GM12874 (cell line): ENCODE measurements at regions not wholly inside any gene's neighbourhood (a gene's known extent, or its start where the extent isn't known, plus 50 kb on each side); places are given as distances from the start of the nearest gene placed in this dataset.

Source experiments
- TF ChIP-seq, protein P1 (sequence below): IDR thresholded peaks from 2 replicates; pipeline ENCODE4 v1.5.1; 2011; ENCODE audit warnings: low read depth, mild to moderate bottlenecking, control low read depth, low read length, moderate library complexity; ENCODE audit not compliant: insufficient read depth

DNA sequence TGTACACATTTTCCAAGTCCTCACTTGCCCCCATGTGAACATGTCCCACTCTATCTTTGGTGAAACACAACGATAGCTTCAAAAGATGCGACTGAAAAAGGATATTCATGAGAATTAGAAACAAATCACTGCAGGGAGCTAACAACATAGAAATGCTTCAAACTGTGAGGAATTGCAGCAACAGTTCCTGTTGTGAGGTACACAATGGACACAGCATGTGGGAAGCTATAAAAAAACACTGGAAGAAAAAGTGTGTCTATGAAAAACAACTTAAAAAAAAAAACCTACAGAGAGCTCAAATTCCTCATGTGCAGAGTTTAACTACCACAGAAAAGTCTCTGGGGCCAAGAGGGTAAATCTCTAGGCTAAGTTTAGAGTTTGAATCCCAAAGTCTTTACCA, 51.6 kb upstream of the BLTP1 start:
- TF ChIP-seq, protein P1, sequence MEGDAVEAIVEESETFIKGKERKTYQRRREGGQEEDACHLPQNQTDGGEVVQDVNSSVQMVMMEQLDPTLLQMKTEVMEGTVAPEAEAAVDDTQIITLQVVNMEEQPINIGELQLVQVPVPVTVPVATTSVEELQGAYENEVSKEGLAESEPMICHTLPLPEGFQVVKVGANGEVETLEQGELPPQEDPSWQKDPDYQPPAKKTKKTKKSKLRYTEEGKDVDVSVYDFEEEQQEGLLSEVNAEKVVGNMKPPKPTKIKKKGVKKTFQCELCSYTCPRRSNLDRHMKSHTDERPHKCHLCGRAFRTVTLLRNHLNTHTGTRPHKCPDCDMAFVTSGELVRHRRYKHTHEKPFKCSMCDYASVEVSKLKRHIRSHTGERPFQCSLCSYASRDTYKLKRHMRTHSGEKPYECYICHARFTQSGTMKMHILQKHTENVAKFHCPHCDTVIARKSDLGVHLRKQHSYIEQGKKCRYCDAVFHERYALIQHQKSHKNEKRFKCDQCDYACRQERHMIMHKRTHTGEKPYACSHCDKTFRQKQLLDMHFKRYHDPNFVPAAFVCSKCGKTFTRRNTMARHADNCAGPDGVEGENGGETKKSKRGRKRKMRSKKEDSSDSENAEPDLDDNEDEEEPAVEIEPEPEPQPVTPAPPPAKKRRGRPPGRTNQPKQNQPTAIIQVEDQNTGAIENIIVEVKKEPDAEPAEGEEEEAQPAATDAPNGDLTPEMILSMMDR: no peak

DNA sequence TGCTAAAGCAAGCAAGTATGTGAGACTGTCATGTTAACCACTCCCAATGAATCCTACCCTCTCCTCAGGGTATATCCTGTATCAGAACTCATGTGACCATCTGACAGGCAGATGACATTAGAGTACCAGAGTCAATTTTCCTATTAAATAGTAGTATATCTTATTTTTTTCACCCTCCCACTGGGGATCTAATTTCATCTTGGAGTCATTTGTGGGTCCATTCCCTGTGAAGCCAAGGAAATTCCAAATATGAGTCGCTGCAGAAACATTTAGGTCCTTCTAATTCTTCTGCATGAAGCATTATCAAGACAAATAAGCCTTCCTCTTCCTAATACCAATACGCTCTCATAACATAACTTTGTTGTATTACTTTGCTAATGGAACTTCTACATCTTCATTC, 52.2 kb upstream of the BLTP1 start:
- TF ChIP-seq, protein P1: no peak

DNA sequence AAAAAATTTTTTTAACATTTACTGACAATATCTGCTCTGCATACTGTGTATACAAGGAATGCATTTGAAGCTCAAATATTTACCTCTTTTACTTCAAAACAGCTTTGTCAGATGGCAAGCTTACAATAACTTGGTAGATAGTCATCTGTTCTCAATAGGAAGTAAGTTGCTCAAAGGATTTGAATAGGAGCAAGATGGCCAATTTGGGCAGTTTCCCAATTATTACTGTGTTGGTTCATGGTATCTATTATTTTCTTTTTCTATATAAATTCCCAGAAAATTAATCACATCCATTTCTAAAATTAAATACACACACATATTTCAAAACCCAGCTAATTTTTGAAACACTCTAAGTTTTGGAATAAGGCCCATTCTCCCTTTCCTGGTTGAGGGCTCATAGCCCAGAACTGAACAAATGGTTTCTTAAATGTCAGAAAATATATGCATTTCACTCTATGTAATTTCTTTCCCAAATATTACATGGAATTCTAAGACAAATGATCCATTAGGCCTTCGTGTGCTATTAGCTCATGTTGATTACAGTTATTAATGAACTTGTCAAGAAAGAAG, 60.2 kb upstream of the BLTP1 start:
- TF ChIP-seq, protein P1: no peak

DNA sequence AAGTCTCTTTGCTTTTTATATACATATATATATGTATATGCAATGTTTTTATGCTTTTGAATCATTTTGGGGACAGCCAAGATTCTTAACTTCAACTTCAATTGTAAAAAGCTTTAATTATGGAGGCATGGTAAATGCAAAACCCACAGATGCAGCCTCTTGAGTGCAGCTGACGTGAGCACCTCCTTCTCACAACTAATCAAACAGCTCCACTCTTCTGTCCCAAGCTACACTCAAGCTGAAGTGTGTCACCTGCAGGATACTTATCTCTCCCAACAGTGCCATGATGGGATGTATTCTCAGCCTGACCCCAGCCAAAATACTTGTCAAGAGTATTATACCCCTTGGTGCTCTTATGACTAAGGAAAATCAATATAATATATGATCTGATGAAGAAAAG, 60.7 kb upstream of the BLTP1 start:
- TF ChIP-seq, protein P1: no peak

DNA sequence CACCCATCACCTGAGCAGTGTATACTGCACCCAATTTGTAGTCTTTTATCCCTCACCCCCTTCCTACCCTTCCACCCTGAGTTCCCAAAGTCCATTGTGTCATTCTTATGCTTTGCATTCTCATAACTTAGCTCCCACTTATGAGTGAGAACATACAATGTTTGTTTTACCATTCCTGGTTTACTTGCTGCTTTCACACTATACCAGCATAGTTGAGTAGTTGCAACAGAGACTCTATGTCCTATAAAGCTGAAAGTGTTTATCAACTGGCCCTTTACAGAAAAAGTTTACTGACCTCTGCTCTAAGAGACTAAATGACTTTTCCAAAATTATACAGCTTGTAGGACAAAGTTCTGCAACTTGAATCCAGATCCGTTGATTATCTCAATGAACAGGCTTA, 61.1 kb upstream of the BLTP1 start:
- TF ChIP-seq, protein P1: no peak

DNA sequence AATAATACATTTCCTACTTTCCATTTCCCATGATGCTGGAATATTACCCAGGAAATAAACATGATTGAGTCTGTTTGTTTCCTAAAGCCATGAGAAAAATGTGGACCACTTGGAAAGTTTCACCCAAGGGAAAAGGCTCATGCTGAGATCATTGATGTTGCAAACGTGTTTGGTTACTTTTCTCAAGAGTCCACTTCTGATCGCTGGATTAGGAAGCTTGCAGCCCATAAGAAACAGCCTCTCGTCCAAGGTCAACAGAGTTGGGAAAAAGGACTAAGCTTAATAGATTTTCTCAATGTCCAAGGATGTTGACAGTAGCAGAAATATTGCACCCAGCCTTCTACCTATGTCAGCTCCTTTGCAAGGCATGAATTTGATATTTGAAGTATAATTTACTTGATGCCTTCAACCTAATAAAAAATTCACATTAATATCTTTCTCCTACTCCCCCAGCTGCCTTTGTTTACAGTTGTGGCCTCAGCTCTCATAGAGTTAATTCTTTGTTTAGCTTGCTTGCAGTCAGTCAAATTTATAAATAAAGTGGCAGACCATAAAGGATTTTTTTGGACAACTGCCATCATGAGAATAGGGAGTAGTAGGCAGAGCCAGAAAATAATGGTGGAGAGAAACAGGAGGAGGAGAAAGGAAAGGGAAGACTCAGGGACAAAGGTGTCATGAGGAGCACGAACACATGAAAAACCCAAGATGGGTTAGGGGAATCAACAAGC, 65.6 kb upstream of the BLTP1 start:
- TF ChIP-seq, protein P1: no peak

DNA sequence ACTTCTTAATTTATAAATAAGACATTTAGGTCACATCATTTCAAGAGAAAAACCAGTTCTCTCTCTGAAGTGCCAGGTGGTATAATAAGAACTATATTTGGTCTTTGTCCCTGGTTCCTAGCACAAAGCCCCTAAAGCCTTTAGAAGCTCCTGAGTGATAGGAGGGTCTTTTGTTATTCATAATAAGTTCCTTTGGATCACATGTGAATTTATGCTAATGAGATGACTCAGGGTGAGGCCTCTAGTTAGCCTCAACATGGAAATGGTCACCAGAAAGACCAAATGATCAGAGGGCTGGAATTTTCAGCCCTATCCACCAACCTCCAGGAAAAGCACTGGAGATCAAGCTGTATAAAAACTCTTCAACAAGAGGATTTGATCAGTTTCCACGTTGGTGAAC, 68.1 kb upstream of the BLTP1 start:
- TF ChIP-seq, protein P1: no peak
